Skeletal muscle satellite cell (primary cell): ENCODE measurements at regions not wholly inside any gene's neighbourhood (a gene's known extent, or its start where the extent isn't known, plus 50 kb on each side); places are given as distances from the start of the nearest gene placed in this dataset.

Experiments
- H3K27me3 ChIP-seq: 2 replicates; pipeline ENCODE4 v1.7.0; 2013; ENCODE audit warnings: low read length; ENCODE audit not compliant: control insufficient read depth, insufficient read depth
- H3K36me3 ChIP-seq: 2 replicates; pipeline ENCODE4 v1.7.0; 2013; ENCODE audit warnings: mild to moderate bottlenecking, control low read depth, low read length; ENCODE audit not compliant: insufficient read depth
- H3K4me1 ChIP-seq: 2 replicates; pipeline ENCODE4 v1.7.0; 2013; ENCODE audit warnings: low read length; ENCODE audit not compliant: control insufficient read depth, insufficient read depth
- H3K4me2 ChIP-seq: 2 replicates; pipeline ENCODE4 v1.7.0; 2013; ENCODE audit warnings: mild to moderate bottlenecking, low read length
- H3K4me3 ChIP-seq: 2 replicates; pipeline ENCODE4 v1.7.0; 2013; ENCODE audit warnings: low read length
- H3K9ac ChIP-seq: 2 replicates; pipeline ENCODE4 v1.7.0; 2013; ENCODE audit warnings: mild to moderate bottlenecking, low read depth, low read length, moderate library complexity
- H3K9me3 ChIP-seq: replicated peaks from 2 replicates; pipeline ENCODE4 v1.7.0; 2013; ENCODE audit warnings: mild to moderate bottlenecking, control low read depth, low read length

GRCh38 chr7:25770235-25770634 lies 381.8 kb upstream of the NFE2L3 start:
- Histone ChIP-seq H3K4me1 (no peaks in the 10 kb centered on the region), H3K9me3 (no peaks in the 10 kb centered on the region), H3K4me3 (no peak overlapping the region), H3K9ac (no peak overlapping the region), H3K36me3 (no peaks in the 10 kb centered on the region), H3K27me3 (no peaks in the 10 kb centered on the region), H3K4me2 (no peak overlapping the region)

DNA sequence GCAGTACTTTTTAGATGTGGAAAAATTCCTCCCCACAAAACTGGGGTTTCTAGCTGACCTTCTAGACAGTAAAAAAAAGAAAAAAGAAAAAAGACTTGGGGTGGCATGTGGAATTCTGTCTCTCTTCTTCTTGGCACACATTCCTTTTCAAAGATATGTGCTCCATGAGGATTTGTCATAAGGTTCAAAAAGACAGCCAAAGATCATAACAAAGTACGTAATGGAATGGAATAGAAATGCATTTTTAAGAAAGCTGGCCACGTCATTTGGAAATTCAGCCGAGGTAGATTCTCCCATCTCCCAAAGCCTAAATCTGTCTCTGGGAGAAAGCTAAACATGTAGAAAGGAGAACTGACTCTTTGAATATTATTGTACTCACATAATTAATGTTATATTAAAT lies 381.3 kb upstream of the NFE2L3 start:
- H3K9me3 ChIP-seq: no peaks in the 10 kb centered on the region
- no peak overlapping the region for H3K4me3 ChIP-seq
- no peaks in the 10 kb centered on the region for H3K27me3 ChIP-seq
- H3K4me2 ChIP-seq: no peak overlapping the region
- no peak overlapping the region for H3K9ac ChIP-seq
- no peaks in the 10 kb centered on the region for H3K4me1 ChIP-seq
- H3K36me3 ChIP-seq: no peaks in the 10 kb centered on the region

DNA sequence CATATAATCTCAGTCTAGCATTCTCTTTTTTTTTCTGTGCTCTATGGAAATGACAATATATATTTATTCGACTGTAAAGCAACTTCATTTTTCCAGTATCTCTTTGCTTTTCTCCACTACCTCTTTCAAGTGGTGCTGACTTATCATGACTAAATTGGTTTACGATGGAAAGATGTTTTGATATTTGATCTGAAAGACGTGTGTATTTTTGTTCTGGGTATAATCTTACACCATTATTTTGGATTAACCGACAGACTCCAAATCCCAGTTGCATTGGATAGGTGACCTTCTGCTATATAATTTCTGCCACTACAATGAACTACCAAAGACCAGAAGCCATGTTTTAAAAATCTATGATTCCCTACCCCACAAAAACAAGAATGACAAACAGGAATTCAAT lies 380.5 kb upstream of the NFE2L3 start:
- Histone ChIP-seq H3K9me3 (no peaks in the 10 kb centered on the region), H3K4me2 (no peak overlapping the region), H3K9ac (no peak overlapping the region), H3K4me1 (no peaks in the 10 kb centered on the region), H3K4me3 (no peak overlapping the region), H3K27me3 (no peaks in the 10 kb centered on the region), H3K36me3 (no peaks in the 10 kb centered on the region)

DNA sequence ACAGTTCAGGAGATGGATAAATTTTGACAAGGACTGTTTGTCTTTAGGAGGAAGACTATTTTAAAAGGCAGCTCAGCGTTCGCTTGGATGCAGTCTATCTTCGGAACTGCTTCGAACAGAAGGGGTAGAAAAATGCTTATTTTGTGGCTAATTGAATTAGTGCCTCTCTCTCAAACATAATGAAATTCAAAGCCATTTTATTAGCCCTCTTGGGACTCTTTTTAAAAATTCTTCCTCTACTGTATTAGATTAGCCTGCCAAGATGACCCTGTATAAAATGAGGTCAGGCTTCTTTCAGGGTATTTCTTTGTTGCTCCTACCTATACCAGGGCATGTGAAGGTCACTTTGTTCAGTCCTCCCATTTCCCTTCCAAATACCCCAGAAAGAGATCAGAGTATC lies 379.2 kb upstream of the NFE2L3 start:
- Histone ChIP-seq H3K27me3 (no peaks in the 10 kb centered on the region), H3K36me3 (no peaks in the 10 kb centered on the region), H3K9ac (no peak overlapping the region), H3K4me1 (no peaks in the 10 kb centered on the region), H3K9me3 (no peaks in the 10 kb centered on the region), H3K4me2 (no peak overlapping the region), H3K4me3 (no peak overlapping the region)

- Histone ChIP-seq H3K36me3 (no peaks in the 10 kb centered on the region), H3K27me3 (no peaks in the 10 kb centered on the region), H3K4me3 (no peak overlapping the region), H3K9me3 (no peaks in the 10 kb centered on the region), H3K4me2 (no peak overlapping the region), H3K4me1 (no peaks in the 10 kb centered on the region), H3K9ac (no peak overlapping the region)
These were observed 377.3 kb upstream of the NFE2L3 start for GRCh38 chr7:25774675-25775074.

- Histone ChIP-seq H3K4me3 (no peak overlapping the region), H3K9ac (no peak overlapping the region), H3K36me3 (no peaks in the 10 kb centered on the region), H3K4me1 (no peaks in the 10 kb centered on the region), H3K9me3 (no peaks in the 10 kb centered on the region), H3K27me3 (no peaks in the 10 kb centered on the region), H3K4me2 (no peak overlapping the region)
These were observed 376.4 kb upstream of the NFE2L3 start for GRCh38 chr7:25775570-25775969.

- H3K4me3 ChIP-seq: no peak overlapping the region
- H3K4me1 ChIP-seq: no peaks in the 10 kb centered on the region
- no peaks in the 10 kb centered on the region for H3K9me3 ChIP-seq
- no peaks in the 10 kb centered on the region for H3K27me3 ChIP-seq
- H3K4me2 ChIP-seq: no peak overlapping the region
- no peak overlapping the region for H3K9ac ChIP-seq
- H3K36me3 ChIP-seq: no peaks in the 10 kb centered on the region
These were observed 375.8 kb upstream of the NFE2L3 start for GRCh38 chr7:25775999-25776743.

GRCh38 chr7:25776744-25777123 lies 375.3 kb upstream of the NFE2L3 start:
- H3K4me3 ChIP-seq: no peak overlapping the region
- H3K27me3 ChIP-seq: no peaks in the 10 kb centered on the region
- H3K4me1 ChIP-seq: no peaks in the 10 kb centered on the region
- no peaks in the 10 kb centered on the region for H3K9me3 ChIP-seq
- H3K36me3 ChIP-seq: no peaks in the 10 kb centered on the region
- no peak overlapping the region for H3K9ac ChIP-seq
- H3K4me2 ChIP-seq: no peak overlapping the region

- H3K9me3 ChIP-seq: no peaks in the 10 kb centered on the region
- no peak overlapping the region for H3K4me3 ChIP-seq
- no peak overlapping the region for H3K9ac ChIP-seq
- H3K36me3 ChIP-seq: no peaks in the 10 kb centered on the region
- no peak overlapping the region for H3K4me2 ChIP-seq
- H3K27me3 ChIP-seq: no peaks in the 10 kb centered on the region
- H3K4me1 ChIP-seq: no peaks in the 10 kb centered on the region
These were observed 373.9 kb upstream of the NFE2L3 start for GRCh38 chr7:25777969-25778708.

- Histone ChIP-seq H3K27me3 (no peaks in the 10 kb centered on the region), H3K4me2 (no peak overlapping the region), H3K9me3 (no peaks in the 10 kb centered on the region), H3K36me3 (no peaks in the 10 kb centered on the region), H3K4me1 (no peaks in the 10 kb centered on the region), H3K4me3 (no peak overlapping the region), H3K9ac (no peak overlapping the region)
These were observed 372.9 kb upstream of the NFE2L3 start for GRCh38 chr7:25779002-25779546.

DNA sequence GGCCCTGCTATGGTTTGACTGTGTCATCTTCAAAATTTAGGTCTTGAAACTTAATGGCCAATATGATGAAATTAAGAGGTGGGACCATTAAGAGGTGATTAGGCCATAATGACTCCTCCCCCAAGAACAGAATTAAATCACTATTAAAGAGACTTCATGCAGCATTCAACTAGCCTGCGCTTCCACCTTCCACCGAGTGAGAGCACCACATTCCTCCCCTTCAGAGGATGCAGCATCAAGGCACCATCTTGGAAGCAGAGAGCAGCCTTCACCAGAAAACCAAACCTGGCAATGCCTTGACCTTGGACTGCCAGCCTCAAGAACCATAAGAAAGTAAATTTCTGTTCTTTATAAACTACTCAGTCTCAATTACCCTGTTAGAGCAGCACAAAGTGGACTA lies 371.1 kb upstream of the NFE2L3 start:
- H3K9ac ChIP-seq: no peak overlapping the region
- H3K4me3 ChIP-seq: no peak overlapping the region
- H3K4me1 ChIP-seq: no peaks in the 10 kb centered on the region
- H3K9me3 ChIP-seq: no peaks in the 10 kb centered on the region
- no peaks in the 10 kb centered on the region for H3K36me3 ChIP-seq
- no peak overlapping the region for H3K4me2 ChIP-seq
- H3K27me3 ChIP-seq: no peaks in the 10 kb centered on the region

GRCh38 chr7:25781704-25782103 lies 370.3 kb upstream of the NFE2L3 start:
- no peaks in the 10 kb centered on the region for H3K4me1 ChIP-seq
- no peaks in the 10 kb centered on the region for H3K9me3 ChIP-seq
- H3K4me2 ChIP-seq: no peak overlapping the region
- no peak overlapping the region for H3K9ac ChIP-seq
- no peaks in the 10 kb centered on the region for H3K36me3 ChIP-seq
- no peaks in the 10 kb centered on the region for H3K27me3 ChIP-seq
- no peak overlapping the region for H3K4me3 ChIP-seq
